Activated CD8-positive, alpha-beta memory T cell treated with anti-CD3 and anti-CD28 coated beads, Interleukin-2, amount 10 ng/mL, durations not matched to agents 7 days and 5 days (primary cell): ENCODE measurements at regions not wholly inside any gene's neighbourhood (a gene's known extent, or its start where the extent isn't known, plus 50 kb on each side); places are given as distances from the start of the nearest gene placed in this dataset.

Source experiments
- ATAC-seq: fragments of 150-1000 bp; cut with Tn5 transposase; one replicate; pipeline ENCODE4 v1.10.0; 2021; ENCODE audit warnings: moderate library complexity
- CTCF ChIA-PET: fragments of 350-600 bp; sonication (Branson Sonifier 250); formaldehyde crosslinking; loops from one replicate; lab custom pipeline; 2021; ENCODE audit warnings: antibody characterized with exemption; lab: Charles Lee
- DNase-seq: peaks from one replicate; pipeline ENCODE4 v3.0.0-alpha.2; 2020
- H3K27ac Mint-ChIP-seq: one replicate; pipeline ENCODE4 v1.8.0; 2021; ENCODE audit warnings: mild to moderate bottlenecking, mixed read lengths
- H3K27me3 Mint-ChIP-seq: one replicate; pipeline ENCODE4 v1.8.0; 2021; ENCODE audit warnings: mixed read lengths
- H3K36me3 Mint-ChIP-seq: one replicate; pipeline ENCODE4 v1.8.0; 2021; ENCODE audit warnings: mild to moderate bottlenecking, mixed read lengths
- H3K4me1 Mint-ChIP-seq: one replicate; pipeline ENCODE4 v1.8.0; 2021; ENCODE audit warnings: mixed read lengths
- H3K4me3 Mint-ChIP-seq: one replicate; pipeline ENCODE4 v1.8.0; 2021; ENCODE audit warnings: mild to moderate bottlenecking, moderate library complexity, mixed read lengths
- H3K9me3 Mint-ChIP-seq: one replicate; pipeline ENCODE4 v1.8.0; 2022; ENCODE audit warnings: low read depth, mixed read lengths

DNA sequence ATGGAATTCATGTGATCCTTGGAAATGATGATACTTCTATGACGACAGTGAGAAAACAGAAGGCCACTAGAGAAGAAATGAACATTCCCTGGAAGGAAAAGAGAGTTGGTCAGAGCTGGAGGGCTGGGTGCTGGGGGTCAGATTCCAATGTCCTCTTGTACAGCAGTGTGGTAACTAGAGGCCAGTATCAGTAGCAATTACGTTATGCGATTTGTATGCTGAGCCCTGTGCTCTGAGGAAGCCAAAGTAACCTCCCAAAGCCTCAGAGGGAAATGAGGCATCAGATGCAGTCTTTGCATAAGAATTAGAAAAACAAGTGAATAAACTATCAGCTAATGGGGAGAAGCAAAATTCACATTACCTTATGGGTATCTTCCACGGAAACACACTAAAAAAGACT lies 65.5 kb upstream of the SLC4A11 start:
- H3K27me3 Mint-ChIP-seq, result no peaks in the 10 kb centered on the region
- no peak overlapping the region for H3K4me3 Mint-ChIP-seq
- H3K4me1 Mint-ChIP-seq, result peaks cover 4% of the 10 kb centered on the region
- H3K27ac Mint-ChIP-seq, result no peak overlapping the region
- no peaks in the 10 kb centered on the region for H3K9me3 Mint-ChIP-seq
- CTCF ChIA-PET, result no interaction called here
- DNase-seq, result no peak
- no peak for ATAC-seq
- H3K36me3 Mint-ChIP-seq, result peaks cover 4% of the 10 kb centered on the region

DNA sequence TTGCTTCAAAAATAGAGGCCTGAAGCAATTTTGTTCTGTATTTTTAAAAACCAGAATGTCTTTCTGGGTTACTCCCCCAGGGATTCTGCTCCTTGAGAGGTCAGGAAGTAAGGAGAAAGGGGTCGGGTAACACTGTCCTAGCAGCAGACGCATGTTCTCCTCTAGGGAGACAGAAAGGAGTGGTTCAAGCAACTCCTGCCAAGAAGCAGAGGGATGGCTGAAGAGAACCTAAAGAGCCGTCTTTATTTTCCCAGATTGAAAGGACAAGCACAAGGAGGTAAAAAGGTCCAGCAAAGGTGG lies 58.0 kb upstream of the SLC4A11 start:
- CTCF ChIA-PET, result no interaction called here
- Mint-ChIP-seq H3K27ac (no peak overlapping the region), H3K27me3 (no peaks in the 10 kb centered on the region), H3K9me3 (no peaks in the 10 kb centered on the region), H3K4me3 (no peak overlapping the region), H3K36me3 (no peaks in the 10 kb centered on the region), H3K4me1 (no peaks in the 10 kb centered on the region)
- no peak for DNase-seq
- ATAC-seq, result no peak

DNA sequence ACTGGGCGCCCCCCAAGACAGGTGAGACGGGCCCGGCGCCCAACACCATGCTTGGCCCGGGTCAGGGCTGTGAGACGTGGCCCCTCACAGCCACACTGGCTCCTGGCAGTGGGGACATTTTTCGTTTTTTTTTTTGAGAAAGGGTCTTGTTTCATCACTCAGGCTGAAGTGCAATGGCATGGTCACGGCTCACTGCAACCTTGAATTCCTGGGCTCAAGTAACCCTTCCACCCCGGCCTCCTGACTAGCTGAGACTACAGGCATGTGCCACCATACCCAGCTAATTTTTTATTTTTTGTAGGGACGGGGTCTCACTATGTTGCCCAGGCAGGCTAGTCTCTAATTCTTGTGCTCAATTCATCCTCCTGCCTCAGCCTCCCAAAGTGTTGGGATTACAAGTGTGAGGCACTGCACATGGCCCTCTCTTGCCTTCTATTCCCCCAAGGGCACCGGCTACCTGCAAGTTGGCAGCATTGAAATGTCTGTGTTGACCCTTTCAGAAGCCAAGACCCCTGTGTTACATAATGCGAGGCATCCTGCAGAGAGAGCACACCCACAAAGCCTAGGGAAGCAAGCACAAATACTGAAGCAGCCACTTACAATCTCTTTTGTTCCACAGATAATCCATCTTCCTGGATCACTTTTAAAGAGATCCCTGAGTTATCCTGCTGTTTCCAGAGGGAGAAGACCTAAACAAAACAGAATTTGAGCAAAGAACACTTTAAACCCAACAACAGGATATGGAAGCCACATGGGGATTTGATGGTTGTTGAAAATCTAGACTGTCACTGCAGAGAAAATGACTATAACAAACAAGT lies 57.5 kb upstream of the SLC4A11 start:
- no peak overlapping the region for H3K27ac Mint-ChIP-seq
- CTCF ChIA-PET, result no interaction called here

More for the DNA sequence above, 57.5 kb upstream of the SLC4A11 start:
- Mint-ChIP-seq H3K4me3 (no peak overlapping the region), H3K27me3 (no peaks in the 10 kb centered on the region), H3K9me3 (no peaks in the 10 kb centered on the region), H3K4me1 (no peaks in the 10 kb centered on the region), H3K36me3 (no peaks in the 10 kb centered on the region)
- DNase-seq (no peak), ATAC-seq (no peak)
